ENCODE measurements at regions not wholly inside any gene's neighbourhood (a gene's known extent, or its start where the extent isn't known, plus 50 kb on each side); places are given as distances from the start of the nearest gene placed in this dataset.

DNA sequence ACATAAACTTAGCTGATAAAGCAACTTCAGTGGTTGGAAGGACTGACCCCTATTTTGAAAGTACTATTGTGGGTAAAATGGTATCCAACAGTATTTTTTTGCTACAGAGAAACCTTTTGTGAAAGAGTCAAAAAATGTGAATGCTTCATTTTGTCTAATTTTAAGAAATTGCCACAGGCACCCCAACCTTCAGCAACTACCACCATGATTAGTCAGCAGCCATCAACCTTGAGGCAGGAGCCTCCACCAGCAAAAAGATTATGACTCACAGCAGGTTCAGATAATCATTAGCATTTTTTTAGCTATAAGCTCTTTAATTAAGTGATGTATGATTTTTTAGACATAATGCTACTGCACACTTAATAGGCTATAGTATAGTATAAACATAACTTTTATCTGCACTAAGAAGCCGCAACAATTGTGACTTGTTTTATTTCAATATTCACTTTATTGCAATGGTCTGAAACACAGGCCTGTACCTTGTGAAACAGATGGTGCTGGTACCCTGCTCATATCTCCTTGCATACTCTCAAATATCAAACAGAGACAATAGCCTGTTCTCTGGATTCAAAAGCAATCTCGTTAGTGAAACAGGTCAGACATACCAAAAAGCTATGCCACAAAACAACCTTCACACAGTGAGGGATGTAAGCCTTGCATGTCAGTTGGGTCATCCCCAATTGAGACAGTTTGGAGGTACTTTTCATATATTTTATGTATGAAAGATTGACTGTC lies 261.2 kb upstream of the FAM174A start:
- H3K4me3 ChIP-seq (ENCODE audit: low read depth, low read length): no peak overlapping the region
- no peak for TF ChIP-seq CTCF (IDR thresholded peaks at IDR 0.05; ENCODE audit: insufficient read depth, low read depth, low read length, missing control alignments)
- no peak for DNase-seq (ENCODE audit: low read depth)

DNA sequence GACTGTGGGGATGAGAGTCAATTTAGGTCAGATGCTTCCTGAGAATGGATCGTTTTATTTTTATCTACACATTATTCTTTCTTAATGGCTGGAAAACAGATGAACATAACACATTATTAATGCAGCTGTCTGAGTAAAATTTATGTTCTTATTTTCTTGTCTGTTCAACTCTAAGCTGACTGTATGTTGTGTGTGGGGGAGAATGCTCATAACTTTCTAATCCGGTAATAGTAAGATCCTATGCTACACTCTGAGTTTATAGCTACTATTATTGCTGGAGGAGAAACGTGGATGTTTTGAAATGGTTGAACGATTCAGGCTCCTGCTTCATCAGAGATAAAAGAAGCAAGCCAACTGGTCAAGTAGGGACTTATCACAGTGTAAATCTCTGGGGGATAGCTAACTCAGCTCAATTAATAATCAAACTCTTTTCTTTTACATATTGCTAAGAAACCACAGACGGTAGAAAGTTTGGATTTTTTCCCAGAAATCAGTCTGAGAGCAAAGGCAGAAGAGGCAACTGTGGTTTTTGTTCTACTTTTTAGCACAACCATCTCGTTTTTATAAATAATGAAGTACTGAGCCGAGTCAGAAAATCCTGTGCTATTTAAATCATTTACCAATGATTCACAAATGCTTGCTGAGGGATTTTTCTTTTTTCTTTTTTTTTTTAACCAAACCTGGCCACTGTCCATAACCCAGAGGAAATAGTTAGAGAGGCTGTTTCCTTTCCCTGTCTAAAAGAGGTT lies 265.0 kb upstream of the FAM174A start:
- no peak for DNase-seq (ENCODE audit: low read depth)
- TF ChIP-seq CTCF (IDR thresholded peaks at IDR 0.05; ENCODE audit: insufficient read depth, low read depth, low read length, missing control alignments): no peak
- H3K4me3 ChIP-seq (ENCODE audit: low read depth, low read length): no peak overlapping the region

- H3K4me3 ChIP-seq (ENCODE audit: low read depth, low read length): no peak overlapping the region
- no peak for TF ChIP-seq CTCF (IDR thresholded peaks at IDR 0.05; ENCODE audit: insufficient read depth, low read depth, low read length, missing control alignments)
- no peak for DNase-seq (ENCODE audit: low read depth)
These were observed 274.2 kb upstream of the FAM174A start for GRCh38 chr5:100260968-100261367.

DNA sequence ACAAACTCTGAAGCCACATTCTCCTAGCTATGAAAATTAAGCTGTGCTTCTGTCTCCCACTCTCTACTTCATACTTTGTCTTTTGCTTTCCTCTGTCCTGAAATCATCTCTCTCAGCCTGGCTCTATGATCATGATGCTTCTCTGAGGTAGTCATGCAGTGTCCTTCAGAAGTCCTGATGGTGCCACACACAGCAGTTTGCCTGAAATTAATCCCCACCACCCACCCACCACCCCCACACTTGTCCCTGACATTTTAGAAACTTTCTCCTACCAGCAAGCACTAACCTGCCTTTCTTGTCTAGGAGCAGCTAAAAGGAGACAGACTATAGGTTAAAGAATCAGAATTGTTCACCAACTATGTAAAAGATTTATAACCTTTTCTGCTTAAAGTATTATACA lies 282.2 kb upstream of the FAM174A start:
- no peak for DNase-seq (ENCODE audit: low read depth)
- TF ChIP-seq CTCF (IDR thresholded peaks at IDR 0.05; ENCODE audit: insufficient read depth, low read depth, low read length, missing control alignments): no peak
- H3K4me3 ChIP-seq (ENCODE audit: low read depth, low read length): no peak overlapping the region

DNA sequence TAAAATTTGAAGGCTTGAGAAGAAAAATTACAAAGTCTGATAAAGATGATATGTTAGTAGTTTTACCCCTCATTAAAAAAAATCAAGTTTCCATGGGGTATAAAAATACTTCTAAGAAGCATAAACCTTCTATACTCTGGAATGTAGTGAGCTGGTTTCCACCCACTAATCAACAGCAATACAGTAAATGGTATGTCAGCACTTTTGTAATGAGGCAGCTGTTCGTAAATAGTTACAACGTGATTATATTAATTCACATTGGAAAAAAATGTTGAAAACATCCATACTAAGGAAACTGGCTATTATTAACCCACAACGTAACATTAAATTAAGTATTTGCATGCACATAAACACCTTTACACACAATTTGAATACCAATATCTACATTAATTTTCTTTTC lies 283.1 kb upstream of the FAM174A start:
- no peak for TF ChIP-seq CTCF (IDR thresholded peaks at IDR 0.05; ENCODE audit: insufficient read depth, low read depth, low read length, missing control alignments)
- no peak overlapping the region for H3K4me3 ChIP-seq (ENCODE audit: low read depth, low read length)
- no peak for DNase-seq (ENCODE audit: low read depth)

DNA sequence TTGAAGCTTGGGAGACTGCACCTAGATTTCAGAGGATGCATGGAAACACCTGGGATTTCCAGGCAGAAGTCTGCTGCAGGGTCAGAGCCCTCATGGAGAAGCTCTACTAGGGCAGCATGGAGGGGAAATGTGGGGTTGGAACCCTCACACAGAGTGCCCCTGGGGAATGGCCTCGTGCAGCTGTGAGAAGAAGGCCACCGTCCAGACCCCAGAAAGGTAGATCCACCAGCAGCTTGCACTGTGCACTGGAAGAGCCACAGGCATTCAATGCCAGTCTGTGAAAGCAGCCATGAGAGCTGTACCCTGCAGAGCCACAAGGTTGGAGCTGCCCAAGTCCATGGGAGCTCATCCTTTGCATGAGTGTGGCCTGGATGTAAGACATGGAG lies 285.3 kb upstream of the FAM174A start:
- no peak for DNase-seq (ENCODE audit: low read depth)
- no peak overlapping the region for H3K4me3 ChIP-seq (ENCODE audit: low read depth, low read length)
- no peak for TF ChIP-seq CTCF (IDR thresholded peaks at IDR 0.05; ENCODE audit: insufficient read depth, low read depth, low read length, missing control alignments)
